H1 (cell line): ENCODE measurements at regions not wholly inside any gene's neighbourhood (a gene's known extent, or its start where the extent isn't known, plus 50 kb on each side); places are given as distances from the start of the nearest gene placed in this dataset.

Experiments
- CTCF ChIA-PET: fragments of 300-600 bp; sonication (Branson Sonifier 250); formaldehyde crosslinking; loops from one replicate; lab custom pipeline; 2021; ENCODE audit not compliant: partially characterized antibody; lab: Charles Lee
- POLR2A ChIA-PET: fragments of 300-600 bp; sonication (Branson Sonifier 250); formaldehyde crosslinking; loops from one replicate; lab custom pipeline; 2021; ENCODE audit warnings: inconsistent platforms; ENCODE audit not compliant: partially characterized antibody; lab: Charles Lee
- DNase-seq, 2 experiments: peaks; one replicate each; pipeline versions ENCODE4 v3.0.0 to v3.0.0-alpha.2; 2010 to 2022; ENCODE audit warnings: low spot score in 2 of 2, low read depth in 1 of 2, mixed read lengths in 1 of 2
- FAIRE-seq: peaks from 2 replicates; lab custom pipeline; 2011; peaks lifted over from hg19 to GRCh38; lab: Jason Lieb, UNC
- H2AFZ ChIP-seq: 2 replicates; pipeline ENCODE4 v1.8.1; 2012; ENCODE audit warnings: low read length, inconsistent platforms
- H2AK5ac ChIP-seq: 2 replicates; pipeline ENCODE4 v1.6.1; 2013; ENCODE audit warnings: low read depth, low read length
- H2BK120ac ChIP-seq: replicated peaks from 2 replicates; pipeline ENCODE3; 2013; ENCODE audit warnings: low read depth, low read length, inconsistent platforms
- H2BK12ac ChIP-seq: 2 replicates; pipeline ENCODE4 v1.6.1; 2013; ENCODE audit warnings: low read depth, low read length
- H2BK15ac ChIP-seq: 2 replicates; pipeline ENCODE4 v1.6.1; 2013; ENCODE audit warnings: low read length
- H2BK20ac ChIP-seq: 2 replicates; pipeline ENCODE4 v1.6.1; 2013; ENCODE audit warnings: low read length
- H2BK5ac ChIP-seq: 2 replicates; pipeline ENCODE4 v1.6.1; 2013; ENCODE audit warnings: low read depth, low read length
- H3K14ac ChIP-seq: 2 replicates; pipeline ENCODE4 v1.6.1; 2013; ENCODE audit warnings: inconsistent platforms; ENCODE audit not compliant: insufficient read length
- H3K18ac ChIP-seq: 2 replicates; pipeline ENCODE4 v1.6.1; 2013; ENCODE audit warnings: low read length; ENCODE audit errors: extremely low read depth
- H3K23ac ChIP-seq: 2 replicates; pipeline ENCODE4 v1.6.1; 2013; ENCODE audit warnings: inconsistent platforms; ENCODE audit not compliant: insufficient read length
- H3K23me2 ChIP-seq: 2 replicates; pipeline ENCODE4 v1.6.1; 2013; ENCODE audit warnings: low read depth, low read length
- H3K27ac ChIP-seq: 2 replicates; pipeline ENCODE4 v1.6.1; 2011; ENCODE audit warnings: low read depth, low read length, inconsistent platforms
- H3K27me3 ChIP-seq, 4 experiments: replicated peaks in 1 of 4; 1 replicate in 1 of 4; 2 replicates in 3 of 4; pipeline versions ENCODE4 v1.6.1 to v1.8.1; 2011 to 2013; ENCODE audit warnings: low read length in 3 of 4, mild to moderate bottlenecking in 3 of 4, inconsistent platforms in 2 of 4, mixed read lengths in 2 of 4, moderate library complexity in 1 of 4; ENCODE audit not compliant: control insufficient read depth in 3 of 4, insufficient read depth in 3 of 4; ENCODE audit errors: extremely low read depth in 1 of 4
- H3K36me3 ChIP-seq, 4 experiments: 2 replicates each; pipeline versions ENCODE4 v1.6.1 to v1.8.1; 2011 to 2013; ENCODE audit warnings: mild to moderate bottlenecking in 4 of 4, low read length in 3 of 4, moderate library complexity in 2 of 4, control low read depth in 1 of 4, inconsistent platforms in 1 of 4; ENCODE audit not compliant: insufficient read depth in 4 of 4, control insufficient read depth in 2 of 4
- H3K4ac ChIP-seq: replicated peaks from 2 replicates; pipeline ENCODE3; 2013; ENCODE audit warnings: low read length, low read depth, mixed read lengths, inconsistent platforms; ENCODE audit not compliant: insufficient read length
- H3K4me1 ChIP-seq, 4 experiments: replicated peaks in 1 of 4; 1 replicate in 1 of 4; 2 replicates in 3 of 4; pipeline versions ENCODE4 v1.6.1 to v1.8.1; 2011 to 2013; ENCODE audit warnings: low read length in 3 of 4, inconsistent platforms in 2 of 4, mixed read lengths in 1 of 4; ENCODE audit not compliant: insufficient read depth in 4 of 4, control insufficient read depth in 3 of 4
- H3K4me2 ChIP-seq, 2 experiments: 2 replicates each; pipeline versions ENCODE4 v1.6.1 to v1.8.1; 2011 to 2013; ENCODE audit warnings: low read depth in 2 of 2, low read length in 2 of 2, control low read depth in 1 of 2, inconsistent platforms in 1 of 2, mild to moderate bottlenecking in 1 of 2; ENCODE audit not compliant: insufficient read depth in 1 of 2
- H3K4me3 ChIP-seq, 4 experiments: fragments of 200-600, 300-600 bp in 1 of 4; sonication (generic), shearing (Covaris generic), sonication (Bioruptor Twin) in 1 of 4; 2 replicates each; pipeline versions ENCODE4 v1.5.1 to v1.8.1; 2011 to 2016; ENCODE audit warnings: low read length in 4 of 4, low read depth in 3 of 4, control low read depth in 2 of 4, inconsistent platforms in 2 of 4, mild to moderate bottlenecking in 2 of 4, mixed read lengths in 1 of 4, moderate library complexity in 1 of 4; ENCODE audit not compliant: insufficient read depth in 2 of 4; ENCODE audit errors: extremely low read depth in 1 of 4
- H3K56ac ChIP-seq: replicated peaks from 2 replicates; pipeline ENCODE3; 2013; ENCODE audit warnings: low read depth, mild to moderate bottlenecking, mixed read lengths, low read length, inconsistent platforms; ENCODE audit not compliant: insufficient read length
- H3K79me1 ChIP-seq: 2 replicates; pipeline ENCODE4 v1.6.1; 2013; ENCODE audit warnings: low read depth, low read length, control low read depth
- H3K79me2 ChIP-seq, 2 experiments: 2 replicates each; pipeline versions ENCODE4 v1.6.1 to v1.8.1; 2012 to 2013; ENCODE audit warnings: low read length in 2 of 2, mild to moderate bottlenecking in 2 of 2, inconsistent platforms in 1 of 2; ENCODE audit not compliant: insufficient read depth in 2 of 2, control insufficient read depth in 1 of 2
- H3K9ac ChIP-seq, 4 experiments: replicated peaks in 1 of 4; 1 replicate in 1 of 4; 2 replicates in 3 of 4; pipeline versions ENCODE4 v1.6.1 to v1.8.1; 2011 to 2013; ENCODE audit warnings: low read depth in 3 of 4, low read length in 3 of 4, control low read depth in 2 of 4, mild to moderate bottlenecking in 2 of 4, moderate library complexity in 2 of 4, inconsistent platforms in 1 of 4; ENCODE audit errors: extremely low read depth in 1 of 4
- H3K9me3 ChIP-seq, 2 experiments: 2 replicates each; pipeline versions ENCODE4 v1.6.1 to v1.8.1; 2012 to 2013; ENCODE audit warnings: mild to moderate bottlenecking in 2 of 2, moderate library complexity in 2 of 2, control low read depth in 1 of 2, inconsistent platforms in 1 of 2, low read depth in 1 of 2, low read length in 1 of 2, mixed read lengths in 1 of 2; ENCODE audit not compliant: insufficient read depth in 2 of 2
- H4K20me1 ChIP-seq, 2 experiments: replicated peaks in 1 of 2; 2 replicates each; pipeline versions ENCODE3 to v1.8.1; 2011 to 2013; ENCODE audit warnings: inconsistent platforms in 2 of 2, low read length in 2 of 2, mild to moderate bottlenecking in 1 of 2; ENCODE audit not compliant: insufficient read depth in 2 of 2, control insufficient read depth in 1 of 2
- H4K5ac ChIP-seq: 2 replicates; pipeline ENCODE4 v1.6.1; 2013; ENCODE audit warnings: low read length, low read depth, mixed read lengths, inconsistent platforms; ENCODE audit not compliant: insufficient read length
- H4K8ac ChIP-seq: 2 replicates; pipeline ENCODE4 v1.8.0; 2013; ENCODE audit warnings: mild to moderate bottlenecking, moderate library complexity, low read length, inconsistent platforms; ENCODE audit not compliant: insufficient read depth; ENCODE audit errors: extremely low read depth
- H4K91ac ChIP-seq: replicated peaks from 2 replicates; pipeline ENCODE3; 2013; ENCODE audit warnings: low read length, mixed read lengths, inconsistent platforms; ENCODE audit not compliant: insufficient read length
- ASH2L ChIP-seq: fragments of 200-600, 300-600 bp; sonication (generic); IDR thresholded peaks from one replicate; pipeline ENCODE4 v1.7.1; 2017; ENCODE audit warnings: low read length
- BACH1 ChIP-seq: IDR thresholded peaks from 2 replicates; pipeline ENCODE4 v1.6.1; 2012; ENCODE audit warnings: low read length, improper control_type of control experiment
- CBX8 ChIP-seq: fragments of 300-800, 300-1000 bp; sonication (generic); IDR thresholded peaks from 2 replicates; pipeline ENCODE4 v1.7.1; 2016; ENCODE audit warnings: low read depth, low read length, borderline replicate concordance
- CTBP2 ChIP-seq: IDR thresholded peaks from 2 replicates; pipeline ENCODE4 v1.7.0; 2011; ENCODE audit warnings: borderline replicate concordance, mild to moderate bottlenecking, moderate library complexity, mixed read lengths, low read length; ENCODE audit not compliant: insufficient read depth, insufficient read length
- NRF1 ChIP-seq: IDR thresholded peaks from 2 replicates; pipeline ENCODE4 v1.6.1; 2011; ENCODE audit warnings: mild to moderate bottlenecking, low read depth, low read length, improper control_type of control experiment
- SP1 ChIP-seq: IDR thresholded peaks from 2 replicates; pipeline ENCODE4 v1.6.1; 2011; ENCODE audit warnings: low read depth, low read length
- SRF ChIP-seq: IDR thresholded peaks from 2 replicates; pipeline ENCODE4 v1.6.1; 2011; ENCODE audit warnings: mild to moderate bottlenecking, low read depth, low read length, moderate library complexity
- TAF7 ChIP-seq: optimal IDR thresholded peaks from 2 replicates; pipeline ENCODE3; 2011; ENCODE audit warnings: low read depth, mild to moderate bottlenecking, inconsistent platforms, low read length, moderate library complexity, borderline replicate concordance
- WGBS, 2 experiments: shearing (Covaris generic) in 1 of 2; methylation state at CpG; one replicate each; pipeline versions ENCODE4 v1.1.6 to v1.1.7; 2013 to 2015; ENCODE audit warnings: low lambda C conversion rate in 2 of 2, mixed read lengths in 2 of 2, inconsistent platforms in 1 of 2, low coverage in 1 of 2, missing lambda C conversion rate in 1 of 2; ENCODE audit not compliant: insufficient replicate concordance in 2 of 2, insufficient coverage in 1 of 2, insufficient read length in 1 of 2; ENCODE audit errors: extremely low coverage in 1 of 2, missing lambda C conversion rate in 1 of 2; 5-methylcytosine and 5-hydroxymethylcytosine counted together
- TF ChIP-seq, protein P1 (sequence below): IDR thresholded peaks from 2 replicates; pipeline ENCODE4 v1.6.1; 2012; ENCODE audit warnings: inconsistent platforms

DNA sequence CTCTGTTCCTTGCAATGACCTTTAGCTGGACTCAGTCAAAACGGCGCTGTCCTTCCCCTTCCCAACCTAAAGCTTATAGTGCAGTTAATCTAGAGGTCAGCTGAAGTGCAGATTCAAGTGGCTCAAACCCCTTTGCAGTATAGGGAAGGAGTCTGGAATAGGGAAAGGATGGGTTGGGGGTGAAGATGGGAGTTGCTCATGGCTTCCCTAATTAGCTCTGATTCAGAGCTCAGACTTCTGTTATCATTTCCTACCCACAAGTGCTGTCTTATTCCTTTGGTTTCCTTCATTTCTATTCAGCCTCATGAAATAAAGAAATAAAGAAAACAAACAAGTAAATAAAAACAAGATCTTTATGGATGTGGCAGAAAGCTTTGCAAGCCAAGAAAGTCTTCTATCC lies 264.0 kb upstream of the HMGA2 start:
- H3K9me3 ChIP-seq, result peaks cover 5 to 9% of the 10 kb centered on the region in 2 experiments; a peak in 3 of 4 replicates
- no peak overlapping the region for H3K14ac ChIP-seq
- H3K56ac ChIP-seq, result no peak overlapping the region
- DNase-seq (no peak), FAIRE-seq (no peak)
- H4K5ac ChIP-seq, result no peak overlapping the region
- no peak overlapping the region for H2AFZ ChIP-seq
- H3K4me1 ChIP-seq, result no peaks in the 10 kb centered on the region
- no peak overlapping the region for H3K23ac ChIP-seq
- no peak overlapping the region for H4K8ac ChIP-seq
- H3K27ac ChIP-seq, result no peak overlapping the region
- no peaks in the 10 kb centered on the region for H3K23me2 ChIP-seq
- CTCF ChIA-PET, result interaction anchor here (0.6 to 1.5 kb wide), 6 partner anchors 13 to 527 kb away, joined by 3 to 6 read pairs (median 4); no protein-coding TSS in a partner anchor
- H2BK20ac ChIP-seq, result no peak overlapping the region
- H2BK12ac ChIP-seq, result no peak overlapping the region
- H3K9ac ChIP-seq, result no peak overlapping the region
- no peak overlapping the region for H3K4ac ChIP-seq
- no peaks in the 10 kb centered on the region for H3K36me3 ChIP-seq
- H4K20me1 ChIP-seq, result no peaks in the 10 kb centered on the region
- TF ChIP-seq, protein P1, sequence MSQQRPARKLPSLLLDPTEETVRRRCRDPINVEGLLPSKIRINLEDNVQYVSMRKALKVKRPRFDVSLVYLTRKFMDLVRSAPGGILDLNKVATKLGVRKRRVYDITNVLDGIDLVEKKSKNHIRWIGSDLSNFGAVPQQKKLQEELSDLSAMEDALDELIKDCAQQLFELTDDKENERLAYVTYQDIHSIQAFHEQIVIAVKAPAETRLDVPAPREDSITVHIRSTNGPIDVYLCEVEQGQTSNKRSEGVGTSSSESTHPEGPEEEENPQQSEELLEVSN, result no peak
- TF ChIP-seq ASH2L (no peak), SP1 (no peak), SRF (no peak), CBX8 (no peak), BACH1 (no peak), NRF1 (no peak), TAF7 (no peak), CTBP2 (no peak)
- TF ChIP-seq, all 59 proteins: peak for 0
- no peak overlapping the region for H2BK15ac ChIP-seq
- H3K4me2 ChIP-seq, result no peak overlapping the region
- H3K18ac ChIP-seq, result no peak overlapping the region
- WGBS, 2 experiments, result 100% methylated on average over 2 of the region's 2 CpGs; no CpG with 5 or more reads in 1 of the 2 experiments
- H4K91ac ChIP-seq, result no peak overlapping the region
- no peaks in the 10 kb centered on the region for H3K27me3 ChIP-seq
- no peaks in the 10 kb centered on the region for H3K79me2 ChIP-seq
- H2AK5ac ChIP-seq, result no peak overlapping the region
- POLR2A ChIA-PET, result no interaction called here
- H3K79me1 ChIP-seq, result no peaks in the 10 kb centered on the region
- H2BK5ac ChIP-seq, result no peak overlapping the region
- H2BK120ac ChIP-seq, result no peak overlapping the region
- no peak overlapping the region for H3K4me3 ChIP-seq
